ENCODE measurements at regions not wholly inside any gene's neighbourhood (a gene's known extent, or its start where the extent isn't known, plus 50 kb on each side); places are given as distances from the start of the nearest gene placed in this dataset.
"Not testable (repeated sequence)": the region's sequence is repeated elsewhere in the genome, so short reads cannot be mapped to it uniquely, and the experiment has no call there.

- no peak for DNase-seq
Observed at GRCh38 chr2:16113568-16113967, 173.2 kb downstream of the MYCN start.

- no peak for DNase-seq
Observed at GRCh38 chr2:16112972-16113560, 172.7 kb downstream of the MYCN start.

- no peak for DNase-seq
Observed at GRCh38 chr2:16112251-16112971, 172.1 kb downstream of the MYCN start.

- no peak for DNase-seq
Observed at GRCh38 chr2:16111838-16112210, 171.5 kb downstream of the MYCN start.

GRCh38 chr2:16109821-16110310 lies 169.5 kb downstream of the MYCN start:
- no peak for DNase-seq

- no peak for DNase-seq
Observed at GRCh38 chr2:16109368-16109820, 169.0 kb downstream of the MYCN start.

GRCh38 chr2:16107246-16107645 lies 166.9 kb downstream of the MYCN start:
- DNase-seq: no peak

GRCh38 chr2:16106619-16107018 lies 166.3 kb downstream of the MYCN start:
- no peak for DNase-seq

- no peak for DNase-seq
Observed at GRCh38 chr2:16105669-16106281, 165.4 kb downstream of the MYCN start.

- no peak for DNase-seq
Observed at GRCh38 chr2:16104949-16105668, 164.8 kb downstream of the MYCN start.

GRCh38 chr2:16104315-16104948 lies 164.1 kb downstream of the MYCN start:
- DNase-seq: no peak

GRCh38 chr2:16103614-16104314 lies 163.4 kb downstream of the MYCN start:
- no peak for DNase-seq

- DNase-seq: no peak
Observed at GRCh38 chr2:16102976-16103380, 162.6 kb downstream of the MYCN start.

GRCh38 chr2:16102358-16102975 lies 162.1 kb downstream of the MYCN start:
- no peak for DNase-seq

GRCh38 chr2:16101196-16101595 lies 160.8 kb downstream of the MYCN start:
- DNase-seq: no peak

- DNase-seq: no peak
Observed at GRCh38 chr2:16100006-16100405, 159.7 kb downstream of the MYCN start.

- no peak for DNase-seq
Observed at GRCh38 chr2:16099326-16099725, 159.0 kb downstream of the MYCN start.

GRCh38 chr2:16096962-16097361 lies 156.6 kb downstream of the MYCN start:
- no peak for DNase-seq

GRCh38 chr2:16095483-16095882 lies 155.1 kb downstream of the MYCN start:
- DNase-seq: not testable (repeated sequence)

GRCh38 chr2:16094811-16095210 lies 154.5 kb downstream of the MYCN start:
- DNase-seq: no peak
